ENCODE measurements at regions not wholly inside any gene's neighbourhood (a gene's known extent, or its start where the extent isn't known, plus 50 kb on each side); places are given as distances from the start of the nearest gene placed in this dataset.
"Not testable (repeated sequence)": the region's sequence is repeated elsewhere in the genome, so short reads cannot be mapped to it uniquely, and the experiment has no call there.

- H3K9me3 Mint-ChIP-seq, result no peaks in the 10 kb centered on the region
- no peaks in the 10 kb centered on the region for H3K36me3 ChIP-seq
- no peaks in the 10 kb centered on the region for H4K20me1 ChIP-seq (ENCODE audit: low read depth)
- no peaks in the 10 kb centered on the region for H3K36me3 Mint-ChIP-seq
- H3K4me1 Mint-ChIP-seq, result peaks cover 4% of the 10 kb centered on the region
- no peak overlapping the region for H3K4me3 ChIP-seq
- H3K4me1 ChIP-seq, result no peaks in the 10 kb centered on the region
- H3K27me3 Mint-ChIP-seq (ENCODE audit: insufficient read depth, low read depth), result no peaks in the 10 kb centered on the region
- TF ChIP-seq, protein P1, sequence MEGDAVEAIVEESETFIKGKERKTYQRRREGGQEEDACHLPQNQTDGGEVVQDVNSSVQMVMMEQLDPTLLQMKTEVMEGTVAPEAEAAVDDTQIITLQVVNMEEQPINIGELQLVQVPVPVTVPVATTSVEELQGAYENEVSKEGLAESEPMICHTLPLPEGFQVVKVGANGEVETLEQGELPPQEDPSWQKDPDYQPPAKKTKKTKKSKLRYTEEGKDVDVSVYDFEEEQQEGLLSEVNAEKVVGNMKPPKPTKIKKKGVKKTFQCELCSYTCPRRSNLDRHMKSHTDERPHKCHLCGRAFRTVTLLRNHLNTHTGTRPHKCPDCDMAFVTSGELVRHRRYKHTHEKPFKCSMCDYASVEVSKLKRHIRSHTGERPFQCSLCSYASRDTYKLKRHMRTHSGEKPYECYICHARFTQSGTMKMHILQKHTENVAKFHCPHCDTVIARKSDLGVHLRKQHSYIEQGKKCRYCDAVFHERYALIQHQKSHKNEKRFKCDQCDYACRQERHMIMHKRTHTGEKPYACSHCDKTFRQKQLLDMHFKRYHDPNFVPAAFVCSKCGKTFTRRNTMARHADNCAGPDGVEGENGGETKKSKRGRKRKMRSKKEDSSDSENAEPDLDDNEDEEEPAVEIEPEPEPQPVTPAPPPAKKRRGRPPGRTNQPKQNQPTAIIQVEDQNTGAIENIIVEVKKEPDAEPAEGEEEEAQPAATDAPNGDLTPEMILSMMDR (IDR thresholded peaks at IDR 0.05), result no peak
- TF ChIP-seq EZH2 (IDR thresholded peaks at IDR 0.05) (no peak), EZH2phosphoT487 (IDR thresholded peaks at IDR 0.05) (no peak)
- no peaks in the 10 kb centered on the region for H3K79me2 ChIP-seq (ENCODE audit: low read depth)
- H3F3A ChIP-seq (ENCODE audit: low read depth), result no peaks in the 10 kb centered on the region
- H3K27ac Mint-ChIP-seq, result no peak overlapping the region
- no peak overlapping the region for H3K4me3 Mint-ChIP-seq
- no peak overlapping the region for H3K27ac ChIP-seq
- DNase-seq (ENCODE audit: low spot score), result no peak
- H2AFZ ChIP-seq (replicated peaks), result no peak overlapping the region
- H3K4me2 ChIP-seq, result no peak overlapping the region
- H3K9ac ChIP-seq, result no peak overlapping the region
- no peaks in the 10 kb centered on the region for H3K9me3 ChIP-seq (ENCODE audit: low read depth)
- H3K27me3 ChIP-seq, result no peaks in the 10 kb centered on the region
These were observed 166.3 kb upstream of the NYAP2 start for GRCh38 chr2:225233234-225233633.

GRCh38 chr2:225231900-225232299 is 167.6 kb upstream of the NYAP2 start:
- H3K79me2 ChIP-seq (ENCODE audit: low read depth), result no peaks in the 10 kb centered on the region
- no peaks in the 10 kb centered on the region for H3K4me1 ChIP-seq
- H3K4me2 ChIP-seq, result no peak overlapping the region
- H3K9ac ChIP-seq, result no peak overlapping the region
- H3K4me3 ChIP-seq, result no peak overlapping the region
- H3K27me3 ChIP-seq, result no peaks in the 10 kb centered on the region
- no peaks in the 10 kb centered on the region for H4K20me1 ChIP-seq (ENCODE audit: low read depth)
- H3K4me1 Mint-ChIP-seq, result peaks cover 4% of the 10 kb centered on the region
- no peaks in the 10 kb centered on the region for H3K36me3 Mint-ChIP-seq
- no peak overlapping the region for H3K27ac Mint-ChIP-seq
- H3K4me3 Mint-ChIP-seq, result no peak overlapping the region
- H3K27me3 Mint-ChIP-seq (ENCODE audit: insufficient read depth, low read depth), result no peaks in the 10 kb centered on the region
- no peaks in the 10 kb centered on the region for H3K9me3 Mint-ChIP-seq
- TF ChIP-seq EZH2 (IDR thresholded peaks at IDR 0.05), result no peak
- TF ChIP-seq, protein P1 (IDR thresholded peaks at IDR 0.05), result no peak
- no peaks in the 10 kb centered on the region for H3K36me3 ChIP-seq
- H3K9me3 ChIP-seq (ENCODE audit: low read depth), result no peaks in the 10 kb centered on the region
- H2AFZ ChIP-seq (replicated peaks), result no peak overlapping the region
- no peak overlapping the region for H3K27ac ChIP-seq
- no peaks in the 10 kb centered on the region for H3F3A ChIP-seq (ENCODE audit: low read depth)
- no peak for DNase-seq (ENCODE audit: low spot score)

- not testable (repeated sequence) for H3K36me3 ChIP-seq; H3K4me1 Mint-ChIP-seq; H3K27ac Mint-ChIP-seq; H3K79me2 ChIP-seq (ENCODE audit: low read depth); H3K4me3 Mint-ChIP-seq; DNase-seq (ENCODE audit: low spot score); H3K4me3 ChIP-seq; H4K20me1 ChIP-seq (ENCODE audit: low read depth); H3K4me1 ChIP-seq; H3K27me3 Mint-ChIP-seq (ENCODE audit: insufficient read depth, low read depth); H3K27me3 ChIP-seq; H3K4me2 ChIP-seq; H3K9ac ChIP-seq; H3K36me3 Mint-ChIP-seq; H3K9me3 ChIP-seq (ENCODE audit: low read depth); H3K9me3 Mint-ChIP-seq; H3K27ac ChIP-seq; H3F3A ChIP-seq (ENCODE audit: low read depth); H2AFZ ChIP-seq (replicated peaks)
These were observed 170.2 kb upstream of the NYAP2 start for GRCh38 chr2:225229346-225229745.

- TF ChIP-seq EZH2 (IDR thresholded peaks at IDR 0.05) (no peak), EZH2phosphoT487 (IDR thresholded peaks at IDR 0.05) (no peak)
- TF ChIP-seq, protein P1 (IDR thresholded peaks at IDR 0.05), result no peak
- Mint-ChIP-seq H3K27me3 (ENCODE audit: insufficient read depth, low read depth) (no peaks in the 10 kb centered on the region), H3K9me3 (no peaks in the 10 kb centered on the region), H3K4me3 (no peak overlapping the region), H3K36me3 (no peaks in the 10 kb centered on the region), H3K4me1 (no peaks in the 10 kb centered on the region), H3K27ac (no peak overlapping the region)
- H3K9me3 ChIP-seq (ENCODE audit: low read depth), result no peaks in the 10 kb centered on the region
- no peak overlapping the region for H3K4me2 ChIP-seq
- no peak overlapping the region for H2AFZ ChIP-seq (replicated peaks)
- no peak overlapping the region for H3K9ac ChIP-seq
- H3K27me3 ChIP-seq, result no peaks in the 10 kb centered on the region
- no peak for DNase-seq (ENCODE audit: low spot score)
- H3K27ac ChIP-seq, result no peak overlapping the region
- H3K4me1 ChIP-seq, result no peaks in the 10 kb centered on the region
- no peaks in the 10 kb centered on the region for H3K36me3 ChIP-seq
- no peak overlapping the region for H3K4me3 ChIP-seq
- no peaks in the 10 kb centered on the region for H4K20me1 ChIP-seq (ENCODE audit: low read depth)
- H3K79me2 ChIP-seq (ENCODE audit: low read depth), result no peaks in the 10 kb centered on the region
- H3F3A ChIP-seq (ENCODE audit: low read depth), result no peaks in the 10 kb centered on the region
These were observed 173.1 kb upstream of the NYAP2 start for GRCh38 chr2:225226441-225226840.
